ENCODE measurements at regions not wholly inside any gene's neighbourhood (a gene's known extent, or its start where the extent isn't known, plus 50 kb on each side); places are given as distances from the start of the nearest gene placed in this dataset.

- TF ChIP-seq CTCF (IDR thresholded peaks at IDR 0.05; ENCODE audit: low read depth, low read length), result no peak
- no peak for TF ChIP-seq EZH2phosphoT487 (IDR thresholded peaks at IDR 0.05; ENCODE audit: low read depth)
Observed at GRCh38 chr10:128571745-128572144, 445.5 kb upstream of the MKI67 start.

Data from OCI-LY3 (cell line).